Hepatocyte (in vitro differentiated cells): ENCODE measurements at regions not wholly inside any gene's neighbourhood (a gene's known extent, or its start where the extent isn't known, plus 50 kb on each side); places are given as distances from the start of the nearest gene placed in this dataset.
"Not testable (repeated sequence)": the region's sequence is repeated elsewhere in the genome, so short reads cannot be mapped to it uniquely, and the experiment has no call there.

Source experiments
- CTCF ChIP-seq: fragments of 200-600 bp; sonication (generic); IDR thresholded peaks from 2 replicates; pipeline ENCODE4 v1.5.1; 2016; ENCODE audit warnings: antibody characterized with exemption, mild to moderate bottlenecking; ENCODE audit not compliant: poor library complexity
- EZH2 ChIP-seq: fragments of 200-600 bp; sonication (generic); IDR thresholded peaks from 2 replicates; pipeline ENCODE4 v1.6.1; 2016; ENCODE audit warnings: antibody characterized with exemption, mild to moderate bottlenecking, borderline replicate concordance

DNA sequence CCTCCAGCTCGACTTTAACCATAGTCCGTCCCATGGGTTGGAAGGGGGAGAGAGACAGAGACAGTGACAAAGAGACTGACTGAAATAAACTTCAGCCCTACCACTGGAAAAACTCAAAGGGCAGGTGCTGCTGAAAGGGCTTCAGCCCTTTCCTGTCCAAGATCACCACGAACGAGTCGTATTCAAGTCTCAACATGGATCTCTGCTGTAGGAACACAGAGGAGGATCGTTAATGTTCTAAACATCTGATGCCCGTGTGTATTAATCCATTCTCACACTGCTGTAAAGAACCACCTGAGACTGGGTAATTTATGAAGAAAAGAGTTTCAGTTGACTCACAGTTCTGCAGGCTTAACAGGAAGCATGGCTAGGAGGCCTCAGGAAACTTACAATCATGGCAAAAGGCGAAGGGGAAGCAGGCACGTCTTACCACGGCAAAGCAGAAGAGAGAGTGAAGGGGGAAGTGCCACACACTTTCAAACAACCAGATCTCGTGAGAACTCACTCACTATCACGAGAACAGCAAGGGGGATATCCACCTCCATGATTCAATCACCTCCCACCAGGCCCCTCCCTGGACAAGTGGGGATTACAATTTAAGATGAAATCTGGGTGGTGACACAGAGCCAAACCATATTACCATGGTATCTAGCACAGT lies 56.8 kb upstream of the IRX5 start:
- not testable (repeated sequence) for TF ChIP-seq CTCF, EZH2
